ENCODE measurements at regions not wholly inside any gene's neighbourhood (a gene's known extent, or its start where the extent isn't known, plus 50 kb on each side); places are given as distances from the start of the nearest gene placed in this dataset.

DNA sequence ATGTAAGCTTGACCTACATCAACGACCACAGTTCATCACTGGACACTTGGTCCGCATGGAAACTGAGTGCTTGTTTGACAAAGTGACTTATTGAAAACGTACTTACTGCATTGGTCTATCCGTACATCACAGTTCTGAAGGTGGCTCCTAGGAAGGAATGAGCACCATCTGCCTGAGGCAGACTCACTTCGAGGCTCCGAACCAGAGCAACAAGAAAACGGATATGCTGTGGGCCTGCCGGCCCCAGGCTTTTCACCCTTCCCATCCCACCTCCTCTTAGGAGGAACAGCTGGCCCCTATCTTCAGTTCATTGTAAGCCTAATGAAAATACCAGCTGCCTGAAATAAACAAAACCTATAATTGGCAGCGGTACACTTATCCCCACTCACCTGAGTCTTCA, 67.2 kb upstream of the TSLP start (continued):
- TF ChIP-seq CHD7 (IDR thresholded peaks at IDR 0.05; ENCODE audit: insufficient replicate concordance, low read length) (no peak), SP4 (IDR thresholded peaks at IDR 0.05; ENCODE audit: low read length) (no peak), ATF2 (IDR thresholded peaks at IDR 0.05; ENCODE audit: low read length) (no peak), SRF (IDR thresholded peaks at IDR 0.05; ENCODE audit: low read depth, low read length) (no peak), NANOG (IDR thresholded peaks at IDR 0.05; ENCODE audit: insufficient read depth, low read depth, low read length, poor library complexity, severe bottlenecking) (no peak), TEAD4 (IDR thresholded peaks at IDR 0.05; ENCODE audit: low read depth, low read length) (no peak), SP1 (IDR thresholded peaks at IDR 0.05; ENCODE audit: low read depth, low read length) (no peak), SP2 (IDR thresholded peaks at IDR 0.05; ENCODE audit: low read length) (no peak), JUN (IDR thresholded peaks at IDR 0.05; ENCODE audit: low read depth, low read length) (no peak)
